NCI-H2171 treated with DMSO at 0.1 percent for 48 hours (cell line): ENCODE measurements at regions not wholly inside any gene's neighbourhood (a gene's known extent, or its start where the extent isn't known, plus 50 kb on each side); places are given as distances from the start of the nearest gene placed in this dataset.

ENCODE experiments used
- DNase-seq: peaks from one replicate; lab custom pipeline; 2025; lab: John Stamatoyannopoulos, UW

DNA sequence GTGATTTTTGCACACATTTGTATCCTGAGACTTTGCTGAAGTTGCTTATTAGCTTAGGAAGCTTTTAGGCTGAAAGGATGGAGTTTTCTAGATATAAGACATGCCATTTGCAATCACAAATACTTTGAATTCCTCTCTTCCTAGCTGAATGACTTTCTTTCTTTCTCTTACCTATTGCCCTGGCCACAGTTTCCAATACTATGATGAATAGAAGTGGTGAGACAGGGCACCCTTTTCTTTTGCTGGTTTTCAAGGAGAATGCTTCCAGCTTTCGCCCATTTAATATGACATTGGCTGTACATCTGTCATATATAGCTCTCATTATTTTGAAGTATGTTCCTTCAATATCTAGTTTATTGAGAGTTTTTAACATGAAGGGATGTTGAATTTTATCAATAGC is 409.6 kb upstream of the EPHA7 start:
- no peak for DNase-seq

DNA sequence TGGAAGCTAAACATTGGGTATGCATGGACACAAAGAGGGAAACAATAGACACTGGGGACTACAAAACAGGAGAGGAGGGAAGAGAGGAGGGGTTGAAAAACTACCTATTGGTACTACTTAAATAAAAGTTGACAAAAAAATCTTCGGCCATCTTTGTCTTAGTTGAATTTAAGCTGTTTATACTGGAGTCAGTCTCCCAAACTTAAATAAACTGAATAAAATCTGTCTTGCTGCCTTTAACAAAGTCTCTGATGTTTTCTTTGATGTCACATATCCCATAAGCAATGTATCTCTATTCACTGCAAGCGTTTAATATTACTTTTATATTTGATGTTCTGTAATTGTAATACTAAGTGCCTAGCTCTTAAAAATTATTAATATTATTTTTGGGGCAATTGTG is 409.2 kb upstream of the EPHA7 start:
- DNase-seq, result no peak

DNA sequence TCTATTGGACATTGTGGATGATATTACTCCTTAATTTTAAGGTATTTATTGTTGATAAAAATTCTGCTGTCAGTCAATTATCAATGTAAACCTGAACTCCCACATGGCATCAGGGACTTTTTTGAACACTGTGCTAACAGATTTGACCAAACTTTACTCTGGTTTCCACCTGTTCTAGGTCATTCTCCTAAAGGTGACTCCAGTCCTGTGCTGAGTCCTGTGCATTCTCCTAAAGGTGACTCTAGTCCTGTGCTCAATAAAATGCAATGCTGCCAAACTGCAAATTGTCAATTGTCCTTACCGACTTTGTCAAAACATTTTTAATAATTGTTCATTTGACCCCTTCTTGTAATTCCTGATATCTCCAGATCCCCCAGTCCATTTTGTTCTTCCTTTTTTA is 408.4 kb upstream of the EPHA7 start:
- DNase-seq, result no peak

DNA sequence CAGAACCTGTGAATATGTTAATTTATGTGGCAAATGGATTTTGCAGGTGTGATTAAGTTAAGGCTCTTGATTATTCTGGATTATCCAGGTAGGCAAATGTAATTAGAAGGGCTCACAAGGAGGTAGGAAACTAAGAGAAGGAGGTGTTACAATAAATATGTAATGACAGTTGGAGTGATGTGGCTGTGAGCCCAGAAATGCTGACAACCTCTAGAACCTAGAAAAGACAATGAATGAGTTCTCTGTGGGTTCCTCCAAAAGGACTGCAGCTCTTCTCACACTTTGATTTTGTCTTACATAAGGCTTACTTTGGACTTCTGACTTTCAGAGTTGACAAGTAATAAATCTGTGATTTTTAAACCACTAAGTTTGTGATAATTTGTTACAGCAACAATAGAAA is 406.6 kb upstream of the EPHA7 start:
- DNase-seq, result no peak

DNA sequence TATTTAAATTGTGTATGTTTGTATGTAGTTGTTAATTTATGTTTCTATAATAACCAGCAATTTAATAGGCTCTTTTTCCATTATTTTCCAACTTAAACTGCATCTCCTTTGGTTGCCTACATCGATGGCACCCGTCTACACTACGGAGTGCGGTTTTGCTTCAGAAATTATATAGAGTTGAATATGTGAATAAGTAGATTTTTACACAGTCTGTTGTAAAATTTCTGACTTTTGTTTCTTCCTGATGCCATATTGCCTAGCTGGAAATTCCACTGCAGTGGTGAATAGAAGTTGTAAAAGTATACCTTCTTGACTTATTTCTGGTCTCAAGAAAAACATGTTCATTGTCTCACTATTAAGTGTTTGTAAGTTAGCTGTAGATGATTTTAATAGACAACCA is 404.1 kb upstream of the EPHA7 start:
- no peak for DNase-seq

DNA sequence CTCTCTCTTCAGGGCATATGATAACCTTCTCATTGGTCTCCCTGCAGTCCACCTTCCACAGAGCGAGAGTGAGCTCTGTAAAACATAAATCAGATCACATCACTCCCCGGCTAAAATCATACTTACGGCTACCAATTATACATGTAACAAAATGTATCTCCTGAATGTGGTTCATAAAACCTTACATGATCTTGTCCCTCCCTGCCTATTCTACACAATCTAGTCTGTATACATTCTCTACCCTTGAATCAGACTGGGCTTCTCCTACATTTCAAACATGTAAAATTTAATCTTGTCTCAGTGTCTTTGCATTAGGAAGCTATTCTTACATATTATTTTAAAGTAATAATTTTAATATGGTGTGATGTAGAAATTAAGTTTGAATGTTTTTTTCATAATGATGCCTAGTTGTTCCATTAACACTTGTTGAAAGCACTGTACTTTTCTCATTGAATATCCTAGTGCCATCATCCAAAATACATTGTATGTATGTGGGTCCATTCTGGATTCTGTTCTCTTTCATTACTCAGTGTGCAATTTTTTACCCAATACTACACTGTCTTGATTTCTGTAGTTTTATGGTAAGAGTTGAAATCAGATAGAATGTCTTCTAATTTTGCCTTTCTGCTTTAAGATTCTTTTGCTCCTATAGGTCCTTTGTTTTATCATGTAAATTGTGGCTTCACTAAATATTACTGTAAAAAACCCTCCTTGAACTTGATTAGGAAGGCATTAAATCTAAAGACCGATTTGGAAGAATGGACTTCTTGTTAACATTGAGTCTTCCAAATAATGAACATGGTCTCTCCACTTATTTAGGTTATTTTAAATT is 403.3 kb upstream of the EPHA7 start:
- DNase-seq, result no peak

DNA sequence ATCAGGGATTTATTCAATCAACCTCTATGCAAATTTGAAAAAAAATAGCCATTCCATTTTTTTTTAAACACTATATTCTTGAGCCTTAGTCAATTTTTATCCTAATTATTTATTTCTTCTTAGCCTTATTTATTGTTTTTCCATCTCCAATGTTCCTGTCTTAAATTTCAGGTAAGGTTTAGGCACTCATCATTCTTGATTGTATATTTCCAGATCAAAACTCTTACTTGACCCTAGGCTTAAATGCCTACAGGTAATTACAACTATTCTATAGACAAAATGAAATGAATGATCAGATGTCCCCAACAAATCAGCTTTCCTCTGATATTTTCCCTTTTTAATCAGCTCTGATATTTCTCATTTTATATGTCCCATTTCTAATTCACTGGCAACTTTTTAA is 402.6 kb upstream of the EPHA7 start:
- DNase-seq, result no peak

DNA sequence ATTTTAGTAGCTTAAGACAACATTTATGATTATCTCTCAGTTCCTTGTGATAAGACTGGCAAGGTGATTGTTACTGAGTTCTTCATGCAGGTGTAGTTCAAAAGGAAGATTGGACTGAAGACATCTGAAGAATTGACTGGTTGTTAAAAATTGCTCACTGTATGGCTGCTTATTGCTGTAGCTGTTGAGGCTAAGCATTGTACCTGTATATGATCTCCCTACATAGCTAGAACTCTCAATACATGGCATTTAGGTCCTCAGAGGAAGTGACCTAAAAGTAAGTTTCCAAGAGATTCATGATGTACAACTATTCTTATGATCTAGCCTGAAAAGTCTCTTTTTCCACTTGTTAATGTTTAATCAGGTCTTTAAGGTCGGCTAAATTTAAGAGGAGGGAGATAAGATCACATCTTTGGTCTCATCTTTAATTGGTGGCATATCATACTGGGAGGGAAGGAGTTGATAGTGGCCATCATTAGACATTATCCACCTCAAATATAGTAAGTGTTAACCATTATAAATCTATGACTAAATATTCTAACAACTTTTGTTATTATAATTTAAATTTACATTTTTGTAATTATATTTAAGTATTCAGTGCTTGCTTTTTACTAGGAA is 401.2 kb upstream of the EPHA7 start:
- DNase-seq, result no peak

DNA sequence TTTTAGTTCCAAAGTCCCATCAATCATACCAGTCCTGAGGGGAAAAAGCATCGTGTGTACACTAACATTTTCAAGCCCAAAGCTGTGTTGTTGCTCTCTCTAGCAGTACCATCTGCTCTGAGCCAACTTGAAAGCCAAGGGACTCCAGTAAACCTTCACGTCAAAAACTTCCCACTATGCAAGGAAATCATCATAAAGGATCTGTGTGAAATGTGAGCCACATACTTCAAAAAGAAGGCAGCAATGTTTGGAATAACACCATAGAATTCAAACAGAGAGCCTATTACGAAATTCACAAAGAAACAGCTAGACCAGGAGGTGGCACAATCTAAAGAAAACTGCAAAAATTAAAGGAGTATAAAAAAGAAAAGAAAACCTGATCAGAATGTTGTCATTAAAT is 399.8 kb upstream of the EPHA7 start:
- DNase-seq, result peak; percentile 56

DNA sequence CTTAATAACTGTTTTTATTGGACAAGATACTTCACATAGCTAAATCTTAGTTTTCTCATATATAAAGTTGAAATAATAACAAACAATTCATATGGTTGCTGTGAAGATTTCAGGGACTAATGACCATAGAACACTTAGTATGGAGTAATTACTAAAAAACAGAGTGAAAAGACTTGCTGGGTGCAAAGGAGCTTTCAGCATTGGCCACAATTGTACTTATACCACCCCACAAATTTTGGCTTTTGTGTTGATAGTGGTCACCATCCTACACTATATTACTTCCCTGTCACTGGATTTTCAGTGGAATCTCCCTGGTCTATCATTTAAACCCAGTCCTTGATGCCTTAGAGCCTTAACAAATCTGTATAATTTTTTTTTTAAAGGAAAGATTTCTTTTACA is 398.6 kb upstream of the EPHA7 start:
- no peak for DNase-seq

DNA sequence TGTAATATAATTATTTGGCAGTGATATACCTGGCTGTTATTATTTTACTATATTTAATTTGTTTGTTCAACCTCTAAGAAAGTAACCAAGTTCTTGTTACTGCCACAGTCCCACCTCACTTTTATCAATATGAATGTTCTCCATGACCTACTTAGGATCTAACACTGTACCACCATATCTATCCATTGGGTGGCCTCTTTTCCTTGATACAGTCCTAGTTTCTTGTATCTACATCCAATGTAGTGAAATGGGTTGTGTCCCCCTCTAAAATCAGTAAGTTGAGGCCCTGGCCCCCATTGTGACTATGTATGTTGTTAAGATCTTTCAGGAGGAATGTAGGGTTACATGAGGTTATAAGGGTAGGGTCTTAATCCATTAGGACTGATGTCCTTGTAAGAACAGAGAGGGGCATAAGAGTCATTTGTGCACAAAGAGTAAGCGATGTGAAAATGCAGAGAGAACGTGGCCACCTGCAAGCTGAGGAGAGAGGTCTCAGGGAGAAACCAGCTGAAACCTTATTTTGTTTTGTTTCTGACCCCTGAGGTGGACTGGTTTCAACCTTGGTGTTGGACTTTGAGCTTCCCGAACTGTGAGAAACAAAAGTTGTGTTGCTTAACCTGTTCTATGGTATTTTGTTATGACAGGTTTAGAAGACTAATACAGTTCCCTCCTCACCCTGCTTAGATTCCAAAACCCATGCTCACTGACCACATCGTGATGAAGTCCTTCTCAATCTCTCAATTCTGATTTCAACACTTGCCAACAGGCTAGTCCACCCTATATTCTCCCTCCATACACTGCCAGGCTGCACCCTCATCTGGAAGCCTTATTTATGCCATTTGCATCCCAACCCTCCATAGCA is 387.3 kb upstream of the EPHA7 start:
- no peak for DNase-seq

DNA sequence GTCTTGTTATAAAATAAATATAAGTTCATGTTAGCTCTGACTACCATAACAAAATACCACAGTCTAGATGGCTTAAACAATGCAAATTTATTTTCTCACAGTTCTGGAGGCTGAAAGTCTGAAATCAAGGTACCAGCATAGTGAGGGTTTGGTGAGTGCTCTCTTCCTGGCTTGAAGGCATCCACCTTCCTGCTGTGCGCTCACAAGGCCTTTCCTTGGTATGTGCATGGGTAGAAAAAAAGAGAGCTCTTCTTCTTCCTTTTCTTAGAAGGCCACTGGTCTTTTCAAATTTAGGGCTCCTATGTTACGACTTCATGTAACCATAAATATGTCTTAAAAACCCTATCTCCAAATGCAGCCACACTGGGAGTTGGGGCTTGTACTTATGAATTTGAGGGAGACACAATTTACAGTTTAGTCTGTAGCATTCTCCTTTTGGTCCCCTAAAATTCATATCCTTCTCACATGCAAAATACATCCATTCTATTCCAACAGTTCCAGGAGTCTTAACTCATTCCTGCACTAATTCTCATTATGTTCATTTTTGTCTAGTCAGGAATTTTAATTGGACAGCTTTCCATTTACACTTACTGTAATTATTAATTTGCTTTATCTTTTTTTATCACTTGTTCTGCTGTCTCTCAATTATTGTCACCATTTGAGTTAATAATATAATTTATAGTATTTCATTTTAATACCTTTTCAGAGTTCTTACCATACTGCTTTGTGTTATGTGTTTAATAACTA is 381.9 kb upstream of the EPHA7 start:
- no peak for DNase-seq

DNA sequence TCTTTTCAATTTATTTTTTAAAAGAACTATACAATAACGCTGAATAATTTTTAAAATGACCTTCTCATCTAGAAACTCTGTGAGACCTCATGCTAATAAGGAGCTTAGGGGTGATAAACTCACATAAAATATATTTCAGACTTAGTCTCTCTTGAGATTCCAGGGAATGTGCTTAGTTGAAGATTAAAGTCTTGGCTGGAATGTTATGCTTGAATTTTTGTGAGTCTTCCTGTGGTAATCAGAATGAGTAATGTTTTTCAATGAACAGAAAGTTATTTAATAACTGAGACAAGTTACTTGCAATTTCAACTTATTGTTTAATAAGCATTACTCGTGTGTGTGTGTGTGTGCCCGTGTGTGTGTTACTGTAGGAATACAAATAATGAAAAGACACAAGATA is 379.9 kb upstream of the EPHA7 start:
- DNase-seq, result no peak

DNA sequence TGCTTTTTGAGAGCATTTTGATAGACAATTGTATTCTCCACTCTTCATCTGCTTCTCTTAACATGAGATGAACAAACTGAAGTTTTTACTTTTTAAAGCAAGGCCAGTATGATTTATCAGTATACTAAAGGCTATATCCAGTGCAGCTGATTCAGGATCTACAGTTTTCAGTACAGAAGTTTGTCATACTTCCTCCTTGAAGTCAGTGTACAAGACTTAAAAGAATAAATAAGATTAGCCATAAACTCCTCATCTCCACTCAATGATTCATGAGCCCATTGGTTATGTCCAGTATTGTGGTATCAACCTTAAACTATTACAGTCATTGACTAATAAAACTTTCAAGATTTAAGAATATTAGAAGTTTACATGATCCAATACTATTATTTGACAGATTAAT is 374.8 kb upstream of the EPHA7 start:
- DNase-seq, result no peak

DNA sequence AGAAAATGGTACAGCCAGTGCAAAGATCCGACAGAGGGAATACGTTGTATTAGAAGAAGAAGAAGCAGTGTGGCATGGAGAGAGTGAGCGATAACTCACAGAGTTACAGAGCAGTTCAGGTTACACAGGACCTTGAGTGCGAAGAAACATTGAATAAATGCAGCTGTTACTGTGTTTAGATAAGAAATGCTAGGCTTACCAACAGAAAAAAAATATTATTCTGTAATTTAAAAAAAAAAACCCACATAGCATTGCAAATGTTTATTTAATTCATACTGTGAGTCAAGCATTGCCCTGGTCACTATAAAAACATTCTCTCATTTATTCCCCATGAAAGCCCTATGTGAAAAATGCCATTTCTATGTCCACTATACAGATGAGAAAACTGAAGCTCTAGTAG is 373.4 kb upstream of the EPHA7 start:
- DNase-seq, result no peak

DNA sequence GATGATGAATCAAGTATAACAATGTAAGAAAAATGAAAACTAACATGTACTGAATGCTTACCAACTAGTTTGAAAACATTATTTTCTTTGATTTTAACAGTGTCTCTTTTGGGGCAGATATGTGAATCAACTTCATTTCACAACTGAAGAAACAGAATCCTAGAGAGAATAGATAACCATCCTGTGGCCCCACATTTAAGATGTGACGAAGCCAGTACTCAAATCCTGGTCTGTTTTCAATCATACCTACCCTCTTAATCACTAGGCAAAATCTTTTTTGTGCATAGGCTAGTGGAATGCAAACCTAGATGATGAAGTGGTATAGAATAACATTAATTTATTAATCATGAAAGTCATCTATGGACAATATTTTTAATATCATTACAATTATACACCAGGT is 371.6 kb upstream of the EPHA7 start:
- DNase-seq, result no peak

DNA sequence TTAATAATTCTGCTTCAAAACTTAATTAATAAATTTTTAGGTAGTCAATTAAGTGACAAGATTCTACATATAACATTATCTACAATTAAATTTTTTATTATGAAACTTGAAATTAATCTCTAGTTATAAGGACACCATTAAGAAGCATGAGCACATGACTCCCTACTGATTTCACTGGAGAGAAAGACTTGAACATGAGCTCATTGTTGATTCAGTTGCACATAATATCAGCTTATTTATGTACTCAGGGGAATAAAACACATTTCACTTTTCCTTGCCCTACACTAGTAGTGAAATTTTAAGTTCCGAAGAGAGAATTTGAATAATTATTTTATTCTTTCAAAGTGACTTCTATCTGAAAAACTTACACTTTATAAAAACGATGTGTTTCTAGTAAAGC is 370.2 kb upstream of the EPHA7 start:
- no peak for DNase-seq

DNA sequence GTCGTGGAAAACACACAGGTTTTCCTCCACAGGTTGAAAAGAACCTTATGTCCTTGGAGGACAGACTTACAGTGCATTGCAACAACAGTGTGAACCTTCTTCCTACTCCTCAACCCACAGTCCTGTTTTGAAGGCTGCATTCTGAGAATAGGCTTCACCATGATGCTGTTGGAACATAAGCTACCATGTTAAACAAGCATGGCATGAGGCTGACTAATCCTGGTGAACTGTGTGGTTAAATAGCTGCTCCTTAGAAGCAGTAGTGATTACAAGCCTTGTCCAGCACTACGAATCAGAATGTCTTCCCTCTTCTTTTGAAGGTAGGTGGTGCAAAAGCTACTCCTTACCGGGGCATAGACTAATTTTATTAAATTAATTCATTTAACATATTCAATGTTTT is 368.5 kb upstream of the EPHA7 start:
- no peak for DNase-seq

DNA sequence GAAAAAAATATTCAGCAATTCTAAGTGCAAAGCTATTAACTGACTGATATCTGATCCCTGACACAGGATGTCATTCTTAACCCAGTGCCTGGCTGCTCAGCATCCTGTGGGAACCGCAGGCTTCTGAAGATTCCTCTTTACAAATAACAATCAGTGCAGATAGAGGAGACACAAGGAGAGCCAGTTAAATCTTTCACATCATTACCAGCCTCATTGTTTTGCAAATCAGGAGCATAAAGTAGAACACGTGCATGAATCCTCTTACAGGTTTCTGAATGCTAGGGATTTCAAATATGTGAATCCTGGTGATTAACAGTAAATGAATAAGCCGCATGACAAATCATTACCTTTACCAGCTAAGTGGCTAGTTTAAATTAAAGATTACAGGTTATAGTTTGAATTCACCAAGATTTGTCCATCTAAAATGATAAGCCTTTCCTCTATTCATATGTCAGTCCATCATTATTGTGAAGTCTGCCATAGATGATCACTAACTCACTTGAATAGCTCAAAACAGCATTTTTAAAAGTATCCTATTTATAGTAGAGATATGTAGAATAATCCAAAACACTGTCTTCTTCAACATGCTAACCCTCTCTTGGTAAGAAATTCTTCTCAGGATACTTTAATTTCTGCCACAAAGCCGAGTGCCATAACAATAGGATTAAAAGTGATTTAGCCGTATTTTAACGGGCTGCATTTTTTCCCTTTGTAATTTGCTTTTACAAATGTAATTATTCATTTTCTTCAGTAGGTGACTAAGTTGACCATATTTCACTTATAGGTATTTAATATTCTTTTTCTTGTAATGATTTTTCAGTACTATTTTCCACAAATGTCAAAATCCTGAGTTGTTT is 367.3 kb upstream of the EPHA7 start:
- DNase-seq, result peak; percentile 40

DNA sequence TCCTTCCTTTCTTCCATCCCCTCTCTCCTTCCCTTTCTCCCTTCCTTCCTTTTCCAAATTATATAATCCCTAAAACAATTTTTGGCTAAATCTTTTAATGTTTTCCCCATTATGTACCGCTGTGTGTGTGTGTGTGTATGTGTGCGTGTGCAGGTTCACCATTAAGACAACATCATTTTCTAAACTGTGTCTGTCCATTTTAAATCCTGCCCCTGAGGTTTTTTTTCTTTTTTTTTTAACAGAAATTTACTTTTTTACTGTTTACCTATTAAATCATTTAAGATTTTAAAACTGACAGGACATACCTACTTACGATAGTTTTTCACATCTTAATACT is 366.3 kb upstream of the EPHA7 start:
- DNase-seq, result no peak
